Ureter (tissue), 1 donor: ENCODE measurements at regions not wholly inside any gene's neighbourhood (a gene's known extent, or its start where the extent isn't known, plus 50 kb on each side); places are given as distances from the start of the nearest gene placed in this dataset.

Source experiments
- DNase-seq: peaks from one replicate; pipeline ENCODE4 v3.0.0-alpha.2; 2020; ENCODE audit warnings: low spot score
- donor health status: DM: yes; HTN: yes; CAD: no.

GRCh38 chr12:95411466-95411865, 62.5 kb upstream of the METAP2 start:
- DNase-seq, result no peak

GRCh38 chr12:95412482-95413311, 61.3 kb upstream of the METAP2 start:
- no peak for DNase-seq

GRCh38 chr12:95413576-95413975, 60.4 kb upstream of the METAP2 start:
- no peak for DNase-seq

- no peak for DNase-seq
Observed at GRCh38 chr12:95415451-95415850, 58.5 kb upstream of the METAP2 start.

GRCh38 chr12:95416111-95416636, 57.8 kb upstream of the METAP2 start:
- DNase-seq, result no peak

- DNase-seq, result no peak
Observed at GRCh38 chr12:95417372-95417771, 56.6 kb upstream of the METAP2 start.

GRCh38 chr12:95418142-95418541, 55.8 kb upstream of the METAP2 start:
- DNase-seq, result no peak
